Keratinocyte (primary cell): ENCODE measurements at regions not wholly inside any gene's neighbourhood (a gene's known extent, or its start where the extent isn't known, plus 50 kb on each side); places are given as distances from the start of the nearest gene placed in this dataset.

ENCODE experiments used
- CTCF ChIP-seq, 3 experiments: IDR thresholded peaks in 1 of 3; conservative IDR thresholded peaks in 1 of 3; optimal IDR thresholded peaks in 1 of 3; 2 replicates in 2 of 3; 3 replicates in 1 of 3; pipeline versions ENCODE3 to v1.5.1; 2011; ENCODE audit warnings: low read length in 3 of 3, mild to moderate bottlenecking in 3 of 3, moderate library complexity in 2 of 3, control low read depth in 1 of 3, inconsistent platforms in 1 of 3; ENCODE audit not compliant: insufficient read depth in 2 of 3; ENCODE audit errors: extremely low read depth in 1 of 3
- EZH2 ChIP-seq: IDR thresholded peaks from one replicate; pipeline ENCODE4 v1.6.1; 2012; ENCODE audit warnings: inconsistent platforms, mild to moderate bottlenecking, low read length, moderate library complexity

DNA sequence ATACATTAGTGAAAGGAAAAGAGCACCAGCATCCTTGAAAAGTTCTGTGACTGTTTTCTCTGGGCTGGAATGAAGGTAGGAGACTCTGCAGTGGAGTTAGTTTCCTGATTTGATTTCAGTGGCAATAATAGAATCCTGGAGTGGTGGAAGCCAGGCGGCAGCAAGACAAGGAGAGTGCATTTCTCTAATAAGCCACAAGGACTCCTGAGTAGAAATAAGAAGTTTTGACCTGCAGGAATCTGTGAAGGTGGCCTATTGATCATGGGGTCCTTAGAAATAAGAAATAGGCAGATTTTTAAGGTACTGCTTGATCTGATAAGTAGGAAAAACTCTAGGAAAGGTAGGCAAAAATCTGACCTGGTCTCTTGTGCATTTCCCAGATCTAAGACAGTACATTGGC lies 68.4 kb upstream of the ELOVL5 start:
- TF ChIP-seq CTCF (optimal IDR thresholded peaks at IDR 0.05 in 1 of 3, IDR thresholded peaks at IDR 0.05 in 1 of 3, conservative IDR thresholded peaks at IDR 0.05 in 1 of 3; ENCODE audit: extremely low read depth in 1 of 3, insufficient read depth in 2 of 3, low read length in 3 of 3): peak in 1 of 3 experiments; percentile 10
- TF ChIP-seq EZH2: no peak
